ENCODE measurements at regions not wholly inside any gene's neighbourhood (a gene's known extent, or its start where the extent isn't known, plus 50 kb on each side); places are given as distances from the start of the nearest gene placed in this dataset.

DNA sequence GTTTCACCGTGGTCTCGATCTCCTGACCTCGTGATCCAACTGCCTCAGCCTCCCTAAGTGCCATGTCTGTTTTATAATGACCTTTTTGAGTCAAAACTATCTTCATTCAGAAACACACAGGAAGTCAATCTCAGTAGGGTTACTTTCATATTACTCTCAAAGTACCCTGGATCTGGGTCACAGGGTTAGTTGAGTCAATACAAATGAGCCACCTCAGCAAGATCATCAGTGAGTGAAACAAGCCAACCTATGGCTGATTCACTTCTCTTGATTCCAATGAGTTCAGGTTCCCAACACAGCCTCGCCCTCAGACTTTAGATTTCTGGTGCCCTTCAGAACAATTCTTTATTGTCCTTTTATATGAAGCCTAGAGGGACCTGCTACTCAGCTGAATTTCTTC lies 76.9 kb downstream of the ZC3H11B start:
- Histone ChIP-seq H3K4me1 (ENCODE audit: control insufficient read depth, extremely low read depth, insufficient read depth, low read length) (no peaks in the 10 kb centered on the region), H3K27ac (ENCODE audit: control insufficient read depth, insufficient read depth, low read length) (no peak overlapping the region), H3K4me2 (ENCODE audit: control insufficient read depth, extremely low read depth, insufficient read depth, low read depth, low read length) (no peak overlapping the region), H3K9me1 (ENCODE audit: control insufficient read depth, extremely low read depth, insufficient read depth, low read length) (no peaks in the 10 kb centered on the region), H3K9me3 (ENCODE audit: control insufficient read depth, low read depth, low read length) (no peaks in the 10 kb centered on the region), H4K20me1 (ENCODE audit: control insufficient read depth, extremely low read depth, insufficient read depth, low read length) (no peaks in the 10 kb centered on the region), H3K36me3 (ENCODE audit: control insufficient read depth in 2 of 2, extremely low read depth in 1 of 2, insufficient read depth in 2 of 2, low read length in 2 of 2) (no peaks in the 10 kb centered on the region), H3K4me3 (ENCODE audit: control insufficient read depth in 2 of 3, extremely low read depth in 1 of 3, insufficient read depth in 2 of 3, low read depth in 1 of 3, low read length in 3 of 3) (no peak overlapping the region), H3K27me3 (ENCODE audit: control insufficient read depth, extremely low read depth, insufficient read depth, low read length) (no peaks in the 10 kb centered on the region), H3K9ac (ENCODE audit: control insufficient read depth, extremely low read depth, insufficient read depth, low read length) (no peak overlapping the region), H3K79me2 (ENCODE audit: control insufficient read depth, insufficient read depth, low read length) (no peaks in the 10 kb centered on the region), H2AFZ (ENCODE audit: control insufficient read depth, low read length) (no peak overlapping the region)
- no peak for FAIRE-seq
- no peak for DNase-seq (ENCODE audit: low read depth, low spot score)
- TF ChIP-seq CTCF (optimal IDR thresholded peaks at IDR 0.05 in 1 of 3, IDR thresholded peaks at IDR 0.05 in 1 of 3, conservative IDR thresholded peaks at IDR 0.05 in 1 of 3; ENCODE audit: extremely low read depth in 1 of 3, insufficient read depth in 2 of 3, low read length in 3 of 3) (no peak), EZH2 (IDR thresholded peaks at IDR 0.05; ENCODE audit: low read length) (no peak)
- dilution Hi-C loops (cut with MboI; ENCODE audit: extremely low pct_ligation_motif_present, low sequenced_read_pairs), result no loop called here

DNA sequence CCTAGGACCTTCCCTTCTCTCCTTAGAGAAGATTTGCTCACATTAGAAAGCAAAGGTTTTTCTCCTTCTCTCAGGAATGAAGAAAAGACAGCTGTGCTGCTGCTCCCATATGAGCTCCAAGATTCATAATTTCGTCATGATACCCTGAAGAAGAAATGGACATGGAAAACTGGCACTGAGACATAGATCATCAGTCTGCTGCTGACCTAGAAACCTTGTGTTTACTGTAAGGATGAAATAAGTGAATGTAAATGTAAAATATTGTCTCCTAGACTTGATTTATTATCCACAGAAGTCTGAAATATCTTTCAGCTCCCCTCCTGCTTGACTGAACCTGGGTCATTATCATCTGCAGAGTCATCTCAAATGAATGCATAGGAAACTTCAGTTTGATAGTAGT lies 77.9 kb downstream of the ZC3H11B start:
- Histone ChIP-seq H3K79me2 (ENCODE audit: control insufficient read depth, insufficient read depth, low read length) (no peaks in the 10 kb centered on the region), H3K4me3 (ENCODE audit: control insufficient read depth in 2 of 3, extremely low read depth in 1 of 3, insufficient read depth in 2 of 3, low read depth in 1 of 3, low read length in 3 of 3) (no peak overlapping the region), H3K9ac (ENCODE audit: control insufficient read depth, extremely low read depth, insufficient read depth, low read length) (no peak overlapping the region), H3K4me2 (ENCODE audit: control insufficient read depth, extremely low read depth, insufficient read depth, low read depth, low read length) (no peak overlapping the region), H2AFZ (ENCODE audit: control insufficient read depth, low read length) (no peak overlapping the region), H4K20me1 (ENCODE audit: control insufficient read depth, extremely low read depth, insufficient read depth, low read length) (no peaks in the 10 kb centered on the region), H3K9me3 (ENCODE audit: control insufficient read depth, low read depth, low read length) (no peaks in the 10 kb centered on the region), H3K36me3 (ENCODE audit: control insufficient read depth in 2 of 2, extremely low read depth in 1 of 2, insufficient read depth in 2 of 2, low read length in 2 of 2) (no peaks in the 10 kb centered on the region), H3K9me1 (ENCODE audit: control insufficient read depth, extremely low read depth, insufficient read depth, low read length) (no peaks in the 10 kb centered on the region), H3K27ac (ENCODE audit: control insufficient read depth, insufficient read depth, low read length) (no peak overlapping the region), H3K4me1 (ENCODE audit: control insufficient read depth, extremely low read depth, insufficient read depth, low read length) (no peaks in the 10 kb centered on the region), H3K27me3 (ENCODE audit: control insufficient read depth, extremely low read depth, insufficient read depth, low read length) (no peaks in the 10 kb centered on the region)
- TF ChIP-seq EZH2 (IDR thresholded peaks at IDR 0.05; ENCODE audit: low read length) (no peak), CTCF (optimal IDR thresholded peaks at IDR 0.05 in 1 of 3, IDR thresholded peaks at IDR 0.05 in 1 of 3, conservative IDR thresholded peaks at IDR 0.05 in 1 of 3; ENCODE audit: extremely low read depth in 1 of 3, insufficient read depth in 2 of 3, low read length in 3 of 3) (no peak)
- FAIRE-seq (no peak), DNase-seq (ENCODE audit: low read depth, low spot score) (no peak)
- dilution Hi-C loops (cut with MboI; ENCODE audit: extremely low pct_ligation_motif_present, low sequenced_read_pairs), result no loop called here
